ENCODE measurements at regions not wholly inside any gene's neighbourhood (a gene's known extent, or its start where the extent isn't known, plus 50 kb on each side); places are given as distances from the start of the nearest gene placed in this dataset.

DNA sequence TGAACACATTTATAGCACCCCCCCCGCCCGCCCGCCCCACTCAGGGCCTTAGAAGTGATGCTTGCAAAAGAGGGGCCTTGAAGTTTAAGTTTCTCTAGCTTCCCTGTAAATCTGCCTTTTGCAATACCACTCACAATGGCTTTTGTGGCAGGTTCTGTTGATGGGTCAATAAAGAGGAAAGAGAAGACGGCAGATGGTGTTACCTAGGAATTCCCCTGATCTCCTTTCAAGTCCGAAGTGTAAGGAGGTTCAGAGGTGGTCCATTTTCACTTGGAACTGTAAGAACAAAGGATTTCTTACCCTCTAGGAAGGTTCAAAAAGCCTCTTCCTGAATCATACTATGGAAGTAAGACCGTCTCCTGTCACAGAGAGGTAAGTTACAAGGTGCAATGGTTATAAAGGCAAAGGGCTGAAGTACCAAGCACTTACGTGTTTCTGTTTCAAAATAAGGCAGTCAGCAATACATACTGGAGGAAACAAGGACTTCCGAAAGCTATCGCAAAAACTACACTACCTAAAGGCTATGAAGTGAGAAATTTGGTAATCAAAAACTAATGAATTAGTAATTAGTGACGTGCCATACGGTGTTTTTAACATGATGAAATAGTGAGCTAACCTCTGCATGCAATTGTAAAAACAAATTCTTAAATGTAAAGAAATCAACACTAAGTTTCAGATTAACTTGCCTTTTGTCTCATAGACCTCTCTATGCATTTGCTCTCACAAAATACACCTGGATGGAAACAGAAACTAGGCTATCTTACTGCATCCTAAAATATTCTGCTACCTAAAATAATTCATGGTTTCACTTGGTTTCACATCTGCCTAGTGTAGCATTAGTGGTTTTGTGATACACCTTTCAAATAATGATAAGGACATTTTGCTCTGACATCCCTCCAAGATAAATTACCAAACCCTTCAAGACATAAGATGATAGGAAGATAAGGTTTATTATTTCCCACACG is 589.4 kb upstream of the FAM174A start:
- TF ChIP-seq, protein P1, sequence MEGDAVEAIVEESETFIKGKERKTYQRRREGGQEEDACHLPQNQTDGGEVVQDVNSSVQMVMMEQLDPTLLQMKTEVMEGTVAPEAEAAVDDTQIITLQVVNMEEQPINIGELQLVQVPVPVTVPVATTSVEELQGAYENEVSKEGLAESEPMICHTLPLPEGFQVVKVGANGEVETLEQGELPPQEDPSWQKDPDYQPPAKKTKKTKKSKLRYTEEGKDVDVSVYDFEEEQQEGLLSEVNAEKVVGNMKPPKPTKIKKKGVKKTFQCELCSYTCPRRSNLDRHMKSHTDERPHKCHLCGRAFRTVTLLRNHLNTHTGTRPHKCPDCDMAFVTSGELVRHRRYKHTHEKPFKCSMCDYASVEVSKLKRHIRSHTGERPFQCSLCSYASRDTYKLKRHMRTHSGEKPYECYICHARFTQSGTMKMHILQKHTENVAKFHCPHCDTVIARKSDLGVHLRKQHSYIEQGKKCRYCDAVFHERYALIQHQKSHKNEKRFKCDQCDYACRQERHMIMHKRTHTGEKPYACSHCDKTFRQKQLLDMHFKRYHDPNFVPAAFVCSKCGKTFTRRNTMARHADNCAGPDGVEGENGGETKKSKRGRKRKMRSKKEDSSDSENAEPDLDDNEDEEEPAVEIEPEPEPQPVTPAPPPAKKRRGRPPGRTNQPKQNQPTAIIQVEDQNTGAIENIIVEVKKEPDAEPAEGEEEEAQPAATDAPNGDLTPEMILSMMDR (IDR thresholded peaks at IDR 0.05; ENCODE audit: control insufficient read depth, insufficient read depth, low read depth, low read length, missing control alignments) = no peak

DNA sequence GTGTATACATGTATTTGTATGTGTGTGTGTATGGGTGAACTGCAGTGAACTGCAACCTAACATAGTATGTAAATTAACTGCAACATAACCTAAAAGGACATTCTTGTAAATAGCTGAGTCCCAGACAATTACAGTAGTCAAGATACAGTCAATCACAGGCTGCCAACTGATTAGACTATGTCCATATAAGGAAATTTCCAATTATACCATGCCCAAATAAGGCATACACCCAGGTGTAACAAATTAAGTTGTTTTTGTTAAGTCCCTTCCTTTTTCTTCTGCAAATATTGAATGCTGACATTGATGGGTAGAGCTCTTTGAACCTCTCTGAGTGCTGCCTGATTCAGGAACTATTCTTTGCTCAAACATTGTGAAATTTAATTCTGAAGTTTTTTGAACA is 594.6 kb upstream of the FAM174A start:
- no peak for DNase-seq (ENCODE audit: low read depth)
- TF ChIP-seq, protein P1 (IDR thresholded peaks at IDR 0.05; ENCODE audit: control insufficient read depth, insufficient read depth, low read depth, low read length, missing control alignments) = no peak

More for the DNA sequence above, 589.4 kb upstream of the FAM174A start:
- H3K4me3 ChIP-seq (ENCODE audit: control insufficient read depth, low read depth, low read length) = no peak overlapping the region
- DNase-seq (ENCODE audit: low read depth) = no peak

DNA sequence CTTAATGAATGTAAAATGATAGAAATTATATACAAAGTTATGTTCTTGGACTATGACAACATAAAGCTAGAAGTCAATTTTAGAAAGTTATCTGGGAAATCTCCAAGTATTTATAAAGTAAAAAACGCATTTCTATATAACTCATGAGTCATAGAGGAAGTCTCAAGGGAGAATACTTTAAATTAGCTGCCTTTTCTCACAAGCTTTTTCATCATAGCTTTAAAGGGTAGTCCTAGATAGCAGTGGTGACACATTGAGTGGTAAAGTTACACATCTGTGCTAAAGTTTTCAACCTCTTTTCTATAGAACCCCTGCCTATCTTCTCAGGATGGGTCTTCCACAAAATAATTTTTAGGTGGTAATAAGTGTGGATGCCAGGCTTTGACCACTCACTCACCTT is 598.3 kb upstream of the FAM174A start:
- H3K4me3 ChIP-seq (ENCODE audit: control insufficient read depth, low read depth, low read length) = no peak overlapping the region
- TF ChIP-seq, protein P1 (IDR thresholded peaks at IDR 0.05; ENCODE audit: control insufficient read depth, insufficient read depth, low read depth, low read length, missing control alignments) = no peak

More for the DNA sequence above, 594.6 kb upstream of the FAM174A start:
- H3K4me3 ChIP-seq (ENCODE audit: control insufficient read depth, low read depth, low read length) = no peak overlapping the region

DNA sequence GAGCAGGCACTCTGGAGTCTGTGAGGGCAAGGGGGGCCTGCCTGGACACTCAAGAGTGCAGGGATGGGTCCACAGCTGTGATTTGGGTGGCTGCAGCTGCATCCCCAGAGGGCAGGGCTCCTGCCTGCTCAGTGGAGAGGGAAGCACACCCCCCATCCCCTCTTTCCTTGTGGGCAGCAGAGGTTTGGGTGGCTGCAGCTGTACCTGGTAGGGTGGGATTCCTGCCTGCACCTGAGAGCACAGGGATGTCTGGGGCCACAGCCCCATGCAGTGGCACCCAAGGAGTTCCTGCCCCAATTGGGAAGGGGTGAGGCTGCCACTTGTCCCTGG is 605.4 kb upstream of the FAM174A start:
- TF ChIP-seq, protein P1 (IDR thresholded peaks at IDR 0.05; ENCODE audit: control insufficient read depth, insufficient read depth, low read depth, low read length, missing control alignments) = no peak
- no peak overlapping the region for H3K4me3 ChIP-seq (ENCODE audit: control insufficient read depth, low read depth, low read length)
- DNase-seq (ENCODE audit: low read depth) = no peak

More for the DNA sequence above, 598.3 kb upstream of the FAM174A start:
- no peak for DNase-seq (ENCODE audit: low read depth)

DNA sequence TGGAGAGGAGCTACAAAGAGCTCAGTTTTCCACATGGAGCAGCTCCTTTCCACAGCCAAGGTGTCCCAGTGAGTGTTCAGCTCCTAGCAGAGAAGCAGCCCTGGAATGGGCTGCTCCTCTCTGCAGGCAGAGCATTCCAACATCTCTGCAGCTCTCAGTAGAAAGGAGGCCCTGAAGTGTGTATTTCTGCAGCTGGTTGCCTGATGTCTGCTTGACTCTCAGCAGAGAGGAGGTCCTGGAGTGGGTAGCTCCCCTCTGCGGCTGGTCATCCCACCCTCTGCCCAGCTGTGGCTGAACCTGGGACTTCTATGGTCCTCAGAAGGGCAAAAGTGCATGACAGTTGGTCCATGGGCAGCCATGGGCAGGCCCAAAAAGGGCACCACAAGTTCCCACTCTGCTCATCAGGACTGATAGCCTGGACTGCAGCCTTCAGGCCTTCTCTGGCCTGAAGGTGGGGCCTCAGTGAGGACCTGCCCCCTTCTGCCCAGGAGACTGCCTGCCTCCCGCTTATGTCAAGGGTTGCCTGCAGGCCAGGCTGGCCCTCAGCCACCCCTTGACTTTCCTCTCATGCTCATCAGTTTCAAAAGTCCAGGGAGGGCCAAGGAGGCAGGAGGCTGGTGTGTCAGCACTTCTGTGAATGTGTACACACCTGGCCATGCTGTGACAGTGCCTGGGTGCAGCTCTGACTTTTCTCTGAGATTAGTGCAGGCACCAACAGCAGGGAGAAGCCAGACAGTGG is 605.9 kb upstream of the FAM174A start:
- no peak overlapping the region for H3K4me3 ChIP-seq (ENCODE audit: control insufficient read depth, low read depth, low read length)
- TF ChIP-seq, protein P1 (IDR thresholded peaks at IDR 0.05; ENCODE audit: control insufficient read depth, insufficient read depth, low read depth, low read length, missing control alignments) = no peak
- DNase-seq (ENCODE audit: low read depth) = no peak

DNA sequence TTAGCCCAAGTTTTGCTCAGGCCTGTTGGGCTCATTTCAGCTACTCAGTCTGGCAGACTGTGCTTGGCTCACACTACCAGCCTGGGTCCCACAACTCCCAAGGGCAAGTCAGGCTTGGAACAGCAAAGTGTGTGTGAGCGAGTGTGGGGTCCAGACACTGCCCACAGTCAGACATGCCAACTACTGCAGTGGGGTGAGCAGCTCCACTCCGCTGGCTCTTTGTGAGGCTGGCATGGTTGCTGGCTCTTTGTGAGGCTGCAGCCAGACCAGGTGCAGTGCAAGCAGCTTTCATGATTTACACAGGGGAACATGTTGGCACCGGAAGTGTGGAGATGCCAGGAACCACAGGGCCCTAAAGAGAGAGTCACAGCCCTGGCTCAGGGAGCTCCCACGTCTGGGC is 606.7 kb upstream of the FAM174A start:
- no peak for DNase-seq (ENCODE audit: low read depth)
- H3K4me3 ChIP-seq (ENCODE audit: control insufficient read depth, low read depth, low read length) = no peak overlapping the region
- TF ChIP-seq, protein P1 (IDR thresholded peaks at IDR 0.05; ENCODE audit: control insufficient read depth, insufficient read depth, low read depth, low read length, missing control alignments) = no peak
